Central memory CD8-positive, alpha-beta T cell (primary cell): ENCODE measurements at regions not wholly inside any gene's neighbourhood (a gene's known extent, or its start where the extent isn't known, plus 50 kb on each side); places are given as distances from the start of the nearest gene placed in this dataset.
"Not testable (repeated sequence)": the region's sequence is repeated elsewhere in the genome, so short reads cannot be mapped to it uniquely, and the experiment has no call there.

Experiments used
- ATAC-seq: fragments of 150-1000 bp; cut with Tn5 transposase; replicated peaks from 2 replicates; pipeline ENCODE4 v1.10.0; 2022; ENCODE audit warnings: mild to moderate bottlenecking, moderate FRiP score, moderate number of reproducible peaks; ENCODE audit not compliant: poor library complexity, severe bottlenecking; ENCODE audit errors: extremely low read depth
- DNase-seq, 2 donors: peaks; one replicate each; pipeline ENCODE4 v3.0.0; 2021; ENCODE audit warnings: low spot score in 2 of 2
- H3K27ac Mint-ChIP-seq: one replicate; pipeline ENCODE4 v1.8.0; 2022; ENCODE audit warnings: low read depth, mild to moderate bottlenecking, moderate library complexity, mixed read lengths
- H3K27me3 Mint-ChIP-seq: one replicate; pipeline ENCODE4 v1.8.0; 2022; ENCODE audit warnings: mixed read lengths
- H3K36me3 Mint-ChIP-seq: one replicate; pipeline ENCODE4 v1.8.0; 2022; ENCODE audit warnings: mild to moderate bottlenecking, moderate library complexity, mixed read lengths; ENCODE audit not compliant: insufficient read depth
- H3K4me1 Mint-ChIP-seq: one replicate; pipeline ENCODE4 v1.8.0; 2022; ENCODE audit warnings: mixed read lengths
- H3K4me3 Mint-ChIP-seq: one replicate; pipeline ENCODE4 v1.8.0; 2022; ENCODE audit warnings: mild to moderate bottlenecking, moderate library complexity, mixed read lengths
- H3K9me3 Mint-ChIP-seq: one replicate; pipeline ENCODE4 v1.8.0; 2022; ENCODE audit warnings: mixed read lengths

GRCh38 chr4:171279131-171279530 lies 534.1 kb upstream of the GALNTL6 start:
- H3K9me3 Mint-ChIP-seq = peaks cover 7% of the 10 kb centered on the region
- ATAC-seq (no peak), DNase-seq (no peak)
- H3K4me3 Mint-ChIP-seq = no peak overlapping the region
- H3K36me3 Mint-ChIP-seq = no peaks in the 10 kb centered on the region
- no peaks in the 10 kb centered on the region for H3K27me3 Mint-ChIP-seq
- no peaks in the 10 kb centered on the region for H3K4me1 Mint-ChIP-seq
- H3K27ac Mint-ChIP-seq = no peak overlapping the region

- H3K27me3 Mint-ChIP-seq = no peaks in the 10 kb centered on the region
- H3K36me3 Mint-ChIP-seq = no peaks in the 10 kb centered on the region
- no peak for ATAC-seq
- H3K9me3 Mint-ChIP-seq = peaks cover 16% of the 10 kb centered on the region
- DNase-seq = no peak
- H3K4me3 Mint-ChIP-seq = no peak overlapping the region
- no peak overlapping the region for H3K27ac Mint-ChIP-seq
- no peaks in the 10 kb centered on the region for H3K4me1 Mint-ChIP-seq
Observed at GRCh38 chr4:171266671-171267070, 546.5 kb upstream of the GALNTL6 start.

GRCh38 chr4:171265190-171265818 lies 547.9 kb upstream of the GALNTL6 start:
- ATAC-seq = no peak
- no peak overlapping the region for H3K27ac Mint-ChIP-seq

GRCh38 chr4:171256223-171256622 lies 557.0 kb upstream of the GALNTL6 start:
- Mint-ChIP-seq H3K9me3 (peaks cover 23% of the 10 kb centered on the region), H3K27ac (no peak overlapping the region), H3K4me1 (no peaks in the 10 kb centered on the region), H3K27me3 (no peaks in the 10 kb centered on the region), H3K4me3 (no peak overlapping the region), H3K36me3 (no peaks in the 10 kb centered on the region)
- ATAC-seq (no peak), DNase-seq (no peak)

More at GRCh38 chr4:171265190-171265818, 547.9 kb upstream of the GALNTL6 start:
- H3K9me3 Mint-ChIP-seq = peaks cover 27% of the 10 kb centered on the region
- H3K27me3 Mint-ChIP-seq = no peaks in the 10 kb centered on the region
- no peak for DNase-seq
- no peaks in the 10 kb centered on the region for H3K4me1 Mint-ChIP-seq
- H3K4me3 Mint-ChIP-seq = no peak overlapping the region
- H3K36me3 Mint-ChIP-seq = no peaks in the 10 kb centered on the region

- DNase-seq (no peak), ATAC-seq (no peak)
- Mint-ChIP-seq H3K4me1 (no peaks in the 10 kb centered on the region), H3K36me3 (no peaks in the 10 kb centered on the region), H3K27ac (no peak overlapping the region), H3K4me3 (no peak overlapping the region), H3K9me3 (peaks cover 20% of the 10 kb centered on the region), H3K27me3 (no peaks in the 10 kb centered on the region)
Observed at GRCh38 chr4:171246948-171247347, 566.3 kb upstream of the GALNTL6 start.

GRCh38 chr4:171242831-171243230 lies 570.4 kb upstream of the GALNTL6 start:
- Mint-ChIP-seq H3K27ac (no peak overlapping the region), H3K4me1 (no peaks in the 10 kb centered on the region), H3K27me3 (no peaks in the 10 kb centered on the region), H3K9me3 (peaks cover 4% of the 10 kb centered on the region), H3K4me3 (no peak overlapping the region), H3K36me3 (no peaks in the 10 kb centered on the region)
- no peak for DNase-seq
- ATAC-seq = no peak

- Mint-ChIP-seq H3K4me1 (no peaks in the 10 kb centered on the region), H3K9me3 (peaks cover under 1% of the 10 kb centered on the region), H3K27ac (no peak overlapping the region), H3K36me3 (no peaks in the 10 kb centered on the region), H3K27me3 (no peaks in the 10 kb centered on the region), H3K4me3 (no peak overlapping the region)
- DNase-seq (no peak), ATAC-seq (no peak)
Observed at GRCh38 chr4:171239196-171239595, 574.0 kb upstream of the GALNTL6 start.

GRCh38 chr4:171235521-171235920 lies 577.7 kb upstream of the GALNTL6 start:
- no peak for DNase-seq
- Mint-ChIP-seq H3K9me3 (peaks cover 4% of the 10 kb centered on the region), H3K4me3 (no peak overlapping the region), H3K27me3 (no peaks in the 10 kb centered on the region), H3K4me1 (no peaks in the 10 kb centered on the region), H3K27ac (no peak overlapping the region), H3K36me3 (no peaks in the 10 kb centered on the region)
- ATAC-seq = no peak

GRCh38 chr4:171229354-171229753 lies 583.9 kb upstream of the GALNTL6 start:
- H3K36me3 Mint-ChIP-seq, H3K4me1 Mint-ChIP-seq, DNase-seq, H3K4me3 Mint-ChIP-seq, H3K27me3 Mint-ChIP-seq, H3K9me3 Mint-ChIP-seq, H3K27ac Mint-ChIP-seq, ATAC-seq: not testable (repeated sequence)

- H3K4me1 Mint-ChIP-seq = no peaks in the 10 kb centered on the region
- H3K9me3 Mint-ChIP-seq = peaks cover 25% of the 10 kb centered on the region
- DNase-seq = no peak
- no peak overlapping the region for H3K27ac Mint-ChIP-seq
- H3K4me3 Mint-ChIP-seq = no peak overlapping the region
- H3K27me3 Mint-ChIP-seq = no peaks in the 10 kb centered on the region
- no peaks in the 10 kb centered on the region for H3K36me3 Mint-ChIP-seq
- no peak for ATAC-seq
Observed at GRCh38 chr4:171221181-171221580, 592.0 kb upstream of the GALNTL6 start.

- no peak for ATAC-seq
- Mint-ChIP-seq H3K4me1 (no peaks in the 10 kb centered on the region), H3K4me3 (no peak overlapping the region), H3K27ac (no peak overlapping the region), H3K36me3 (no peaks in the 10 kb centered on the region), H3K27me3 (no peaks in the 10 kb centered on the region), H3K9me3 (peaks cover 23% of the 10 kb centered on the region)
- DNase-seq = no peak
Observed at GRCh38 chr4:171203425-171203824, 609.8 kb upstream of the GALNTL6 start.

- H3K9me3 Mint-ChIP-seq = peaks cover 23% of the 10 kb centered on the region
- no peak overlapping the region for H3K4me3 Mint-ChIP-seq
- H3K36me3 Mint-ChIP-seq = no peaks in the 10 kb centered on the region
- no peak overlapping the region for H3K27ac Mint-ChIP-seq
- DNase-seq (no peak), ATAC-seq (no peak)
- no peaks in the 10 kb centered on the region for H3K4me1 Mint-ChIP-seq
- no peaks in the 10 kb centered on the region for H3K27me3 Mint-ChIP-seq
Observed at GRCh38 chr4:171202908-171203307, 610.3 kb upstream of the GALNTL6 start.

GRCh38 chr4:171186700-171187099 lies 626.5 kb upstream of the GALNTL6 start:
- H3K4me1 Mint-ChIP-seq = no peaks in the 10 kb centered on the region

More at GRCh38 chr4:171186700-171187099, 626.5 kb upstream of the GALNTL6 start:
- DNase-seq (no peak), ATAC-seq (no peak)
- no peak overlapping the region for H3K27ac Mint-ChIP-seq
- H3K4me3 Mint-ChIP-seq = no peak overlapping the region
- no peaks in the 10 kb centered on the region for H3K27me3 Mint-ChIP-seq
- H3K9me3 Mint-ChIP-seq = peaks cover 16% of the 10 kb centered on the region
- no peaks in the 10 kb centered on the region for H3K36me3 Mint-ChIP-seq
